ENCODE measurements at regions not wholly inside any gene's neighbourhood (a gene's known extent, or its start where the extent isn't known, plus 50 kb on each side); places are given as distances from the start of the nearest gene placed in this dataset.

DNA sequence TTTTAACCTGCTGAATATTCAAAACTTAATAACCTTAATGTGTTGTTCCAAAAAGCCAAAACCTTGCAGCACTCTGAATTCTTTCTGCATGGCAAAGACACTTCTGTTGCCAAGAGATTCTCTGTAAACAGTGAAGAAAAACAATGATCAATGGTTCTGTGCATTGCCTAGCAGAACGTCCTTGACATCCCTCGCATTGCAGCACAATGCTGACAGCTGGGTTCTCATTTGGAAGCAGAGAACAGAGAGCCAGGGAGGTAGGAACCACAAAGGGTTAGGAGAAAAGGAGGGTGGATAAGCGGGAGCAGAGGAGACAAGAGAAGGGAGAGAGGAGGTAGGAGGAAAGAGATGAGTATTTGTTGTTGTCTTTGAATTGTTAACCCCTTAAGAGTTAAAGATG is 501.1 kb downstream of the NAV3 start:
- TF ChIP-seq, protein P1, sequence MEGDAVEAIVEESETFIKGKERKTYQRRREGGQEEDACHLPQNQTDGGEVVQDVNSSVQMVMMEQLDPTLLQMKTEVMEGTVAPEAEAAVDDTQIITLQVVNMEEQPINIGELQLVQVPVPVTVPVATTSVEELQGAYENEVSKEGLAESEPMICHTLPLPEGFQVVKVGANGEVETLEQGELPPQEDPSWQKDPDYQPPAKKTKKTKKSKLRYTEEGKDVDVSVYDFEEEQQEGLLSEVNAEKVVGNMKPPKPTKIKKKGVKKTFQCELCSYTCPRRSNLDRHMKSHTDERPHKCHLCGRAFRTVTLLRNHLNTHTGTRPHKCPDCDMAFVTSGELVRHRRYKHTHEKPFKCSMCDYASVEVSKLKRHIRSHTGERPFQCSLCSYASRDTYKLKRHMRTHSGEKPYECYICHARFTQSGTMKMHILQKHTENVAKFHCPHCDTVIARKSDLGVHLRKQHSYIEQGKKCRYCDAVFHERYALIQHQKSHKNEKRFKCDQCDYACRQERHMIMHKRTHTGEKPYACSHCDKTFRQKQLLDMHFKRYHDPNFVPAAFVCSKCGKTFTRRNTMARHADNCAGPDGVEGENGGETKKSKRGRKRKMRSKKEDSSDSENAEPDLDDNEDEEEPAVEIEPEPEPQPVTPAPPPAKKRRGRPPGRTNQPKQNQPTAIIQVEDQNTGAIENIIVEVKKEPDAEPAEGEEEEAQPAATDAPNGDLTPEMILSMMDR (IDR thresholded peaks at IDR 0.05): no peak
- TF ChIP-seq POLR2A (IDR thresholded peaks at IDR 0.05) (no peak), POLR2AphosphoS5 (IDR thresholded peaks at IDR 0.05) (no peak)

All from prostate gland (tissue), 2 donors.